HTR-8/SVneo (cell line): ENCODE measurements at regions not wholly inside any gene's neighbourhood (a gene's known extent, or its start where the extent isn't known, plus 50 kb on each side); places are given as distances from the start of the nearest gene placed in this dataset.
"Not testable (repeated sequence)": the region's sequence is repeated elsewhere in the genome, so short reads cannot be mapped to it uniquely, and the experiment has no call there.

Experiments
- DNase-seq: peaks from one replicate; pipeline ENCODE4 v3.0.0; 2011; ENCODE audit warnings: low spot score, mixed read lengths; ENCODE audit not compliant: insufficient read length
- FAIRE-seq: peaks from 2 replicates; lab custom pipeline; 2011; peaks lifted over from hg19 to GRCh38; lab: Jason Lieb, UNC

GRCh38 chr13:105846923-105847322 lies 688.5 kb downstream of the EFNB2 start:
- no peak for FAIRE-seq
- no peak for DNase-seq

GRCh38 chr13:105841286-105841685 lies 694.2 kb downstream of the EFNB2 start:
- DNase-seq (no peak), FAIRE-seq (no peak)

GRCh38 chr13:105838231-105838630 lies 697.2 kb downstream of the EFNB2 start:
- no peak for DNase-seq
- FAIRE-seq: no peak

- FAIRE-seq, DNase-seq: not testable (repeated sequence)
These were observed 698.2 kb downstream of the EFNB2 start for GRCh38 chr13:105837295-105837694.

- DNase-seq (no peak), FAIRE-seq (no peak)
These were observed 704.6 kb downstream of the EFNB2 start for GRCh38 chr13:105830821-105831220.

- no peak for FAIRE-seq
- no peak for DNase-seq
These were observed 708.2 kb downstream of the EFNB2 start for GRCh38 chr13:105827111-105827809.

GRCh38 chr13:105825071-105825470 lies 710.4 kb downstream of the EFNB2 start:
- no peak for FAIRE-seq
- DNase-seq: no peak

GRCh38 chr13:105821337-105821736 lies 714.1 kb downstream of the EFNB2 start:
- DNase-seq: no peak
- no peak for FAIRE-seq

- DNase-seq (no peak), FAIRE-seq (no peak)
These were observed 715.0 kb downstream of the EFNB2 start for GRCh38 chr13:105820415-105820814.

GRCh38 chr13:105817498-105817897 lies 718.0 kb downstream of the EFNB2 start:
- no peak for DNase-seq
- no peak for FAIRE-seq

- FAIRE-seq (no peak), DNase-seq (no peak)
These were observed 718.5 kb downstream of the EFNB2 start for GRCh38 chr13:105816994-105817393.

GRCh38 chr13:105814902-105815250 lies 720.6 kb downstream of the EFNB2 start:
- no peak for DNase-seq
- FAIRE-seq: no peak

- FAIRE-seq (no peak), DNase-seq (no peak)
These were observed 721.1 kb downstream of the EFNB2 start for GRCh38 chr13:105814219-105814901.

- DNase-seq (no peak), FAIRE-seq (no peak)
These were observed 728.9 kb downstream of the EFNB2 start for GRCh38 chr13:105806628-105806920.

- DNase-seq (no peak), FAIRE-seq (no peak)
These were observed 729.4 kb downstream of the EFNB2 start for GRCh38 chr13:105805892-105806627.

- FAIRE-seq: no peak
- DNase-seq: no peak
These were observed 730.8 kb downstream of the EFNB2 start for GRCh38 chr13:105804561-105805190.

GRCh38 chr13:105799155-105799554 lies 736.3 kb downstream of the EFNB2 start:
- no peak for FAIRE-seq
- DNase-seq: no peak

GRCh38 chr13:105798541-105798940 lies 736.9 kb downstream of the EFNB2 start:
- no peak for FAIRE-seq
- DNase-seq: no peak

- no peak for FAIRE-seq
- DNase-seq: no peak
These were observed 739.4 kb downstream of the EFNB2 start for GRCh38 chr13:105796081-105796480.

- DNase-seq: no peak
- no peak for FAIRE-seq
These were observed 744.5 kb downstream of the EFNB2 start for GRCh38 chr13:105790923-105791322.

- DNase-seq (no peak), FAIRE-seq (no peak)
These were observed 746.9 kb downstream of the EFNB2 start for GRCh38 chr13:105788530-105788929.
